GM20000 (cell line): ENCODE measurements at regions not wholly inside any gene's neighbourhood (a gene's known extent, or its start where the extent isn't known, plus 50 kb on each side); places are given as distances from the start of the nearest gene placed in this dataset.
"Not testable (repeated sequence)": the region's sequence is repeated elsewhere in the genome, so short reads cannot be mapped to it uniquely, and the experiment has no call there.

Source experiments
- DNase-seq: peaks from one replicate; pipeline ENCODE4 v3.0.0; 2012; ENCODE audit warnings: low spot score
- CTCF ChIP-seq: IDR thresholded peaks from 2 replicates; pipeline ENCODE4 v1.5.1; 2012; ENCODE audit warnings: mild to moderate bottlenecking, control low read depth; ENCODE audit errors: extremely low read depth, missing control alignments

- TF ChIP-seq CTCF = no peak
- DNase-seq = no peak
These were observed 1345.5 kb downstream of the NCAM2 start for GRCh38 chr21:22343721-22344120.

DNA sequence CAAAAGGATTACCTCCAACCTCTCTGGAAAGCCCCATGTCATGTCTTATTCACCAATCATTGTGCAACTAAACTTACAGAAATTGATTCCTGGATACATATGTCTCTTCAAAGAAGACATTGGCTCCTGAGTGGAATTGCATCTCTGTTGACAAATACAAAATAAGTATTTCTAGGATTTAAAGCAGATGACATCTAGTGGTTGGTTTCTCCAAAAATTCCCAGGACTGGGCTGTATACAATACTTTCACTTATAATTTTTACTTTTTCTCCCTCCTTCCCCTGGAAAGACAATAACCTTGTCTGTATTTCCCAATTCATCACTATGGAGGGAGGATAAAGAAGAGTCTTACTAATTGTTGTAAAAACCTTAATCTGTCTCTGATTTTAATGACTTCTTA, 1347.4 kb downstream of the NCAM2 start:
- no peak for TF ChIP-seq CTCF
- no peak for DNase-seq

DNA sequence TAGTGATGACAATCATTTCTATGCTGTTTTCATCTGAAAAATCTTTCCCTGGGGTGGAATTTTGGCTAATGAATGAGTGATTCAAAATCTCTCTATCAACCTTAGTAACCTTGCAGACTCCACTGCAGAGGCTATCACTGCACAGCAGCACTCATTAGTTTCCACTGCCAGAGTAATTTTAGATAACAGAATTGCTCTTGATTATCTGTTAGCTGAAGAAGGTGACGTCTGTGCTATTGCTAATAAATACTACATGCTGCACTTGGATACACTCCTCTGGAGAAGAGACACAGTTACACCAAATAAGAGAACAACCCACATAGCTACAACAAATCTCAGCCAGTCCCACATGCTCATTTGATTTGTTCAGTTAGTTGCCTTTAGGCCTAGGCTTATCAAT, 1348.4 kb downstream of the NCAM2 start:
- no peak for TF ChIP-seq CTCF
- DNase-seq = no peak

DNA sequence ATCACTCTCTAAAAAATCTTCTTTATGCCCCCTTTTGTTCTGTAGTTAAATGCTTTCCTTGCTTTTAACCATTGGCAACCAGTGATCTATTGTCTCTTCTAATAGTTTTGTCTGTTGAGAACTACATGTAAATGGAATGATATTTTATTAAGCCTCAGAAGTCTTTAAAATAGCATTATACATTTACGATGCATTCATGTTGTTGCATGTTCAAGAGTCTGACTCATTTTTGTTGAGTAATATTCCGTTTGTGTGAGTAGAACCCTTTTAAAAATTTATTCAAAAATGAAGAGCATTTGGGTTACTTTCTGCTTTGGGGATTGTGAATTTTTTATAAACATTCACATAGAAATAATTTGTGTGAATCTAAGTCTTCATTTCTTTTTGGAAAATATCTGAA, 1352.9 kb downstream of the NCAM2 start:
- DNase-seq = no peak
- no peak for TF ChIP-seq CTCF

DNA sequence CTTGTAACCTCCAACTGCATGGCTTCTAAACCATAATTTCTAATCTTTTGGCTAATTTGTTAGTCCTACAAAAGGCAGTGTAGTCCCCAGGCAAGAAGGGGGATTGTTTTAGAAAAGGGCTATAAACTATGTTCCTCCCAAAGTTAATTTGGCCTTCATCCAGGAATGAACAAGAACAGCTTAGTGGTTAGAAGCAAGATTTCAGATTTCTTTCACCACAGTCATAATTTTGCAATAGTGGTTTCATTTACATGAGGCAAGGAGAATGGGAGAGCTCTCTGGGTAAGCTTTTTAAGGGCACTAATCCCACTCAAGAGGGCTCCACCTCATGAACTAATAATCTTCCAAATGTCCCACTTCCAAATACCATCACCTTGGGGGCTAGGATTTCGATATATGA, 1353.9 kb downstream of the NCAM2 start:
- no peak for DNase-seq
- TF ChIP-seq CTCF = no peak

GRCh38 chr21:22355949-22356348, 1357.7 kb downstream of the NCAM2 start:
- no peak for DNase-seq
- no peak for TF ChIP-seq CTCF

GRCh38 chr21:22356663-22357062, 1358.5 kb downstream of the NCAM2 start:
- DNase-seq = no peak

GRCh38 chr21:22359599-22359998, 1361.4 kb downstream of the NCAM2 start:
- not testable (repeated sequence) for DNase-seq

More at GRCh38 chr21:22356663-22357062, 1358.5 kb downstream of the NCAM2 start:
- TF ChIP-seq CTCF = no peak
